ENCODE measurements at regions not wholly inside any gene's neighbourhood (a gene's known extent, or its start where the extent isn't known, plus 50 kb on each side); places are given as distances from the start of the nearest gene placed in this dataset.

GRCh38 chr5:97406946-97407676, 224.1 kb upstream of the RIOK2 start:
- DNase-seq, result no peak

GRCh38 chr5:97408331-97408730, 225.3 kb upstream of the RIOK2 start:
- DNase-seq, result no peak

- DNase-seq, result no peak
Observed at GRCh38 chr5:97412959-97413358, 229.9 kb upstream of the RIOK2 start.

- no peak for DNase-seq
Observed at GRCh38 chr5:97417986-97418385, 234.9 kb upstream of the RIOK2 start.

- no peak for DNase-seq
Observed at GRCh38 chr5:97418462-97418861, 235.4 kb upstream of the RIOK2 start.

GRCh38 chr5:97420646-97421045, 237.6 kb upstream of the RIOK2 start:
- no peak for DNase-seq

GRCh38 chr5:97422678-97423077, 239.6 kb upstream of the RIOK2 start:
- no peak for DNase-seq

- DNase-seq, result no peak
Observed at GRCh38 chr5:97425511-97425910, 242.5 kb upstream of the RIOK2 start.

GRCh38 chr5:97427235-97427634, 244.2 kb upstream of the RIOK2 start:
- DNase-seq, result no peak

GRCh38 chr5:97434021-97434420, 251.0 kb upstream of the RIOK2 start:
- no peak for DNase-seq

- no peak for DNase-seq
Observed at GRCh38 chr5:97436405-97436804, 253.4 kb upstream of the RIOK2 start.

GRCh38 chr5:97443740-97444139, 260.7 kb upstream of the RIOK2 start:
- no peak for DNase-seq

- DNase-seq, result no peak
Observed at GRCh38 chr5:97449172-97449571, 266.1 kb upstream of the RIOK2 start.

GRCh38 chr5:97452646-97453045, 269.6 kb upstream of the RIOK2 start:
- DNase-seq, result no peak

GRCh38 chr5:97453263-97453662, 270.2 kb upstream of the RIOK2 start:
- DNase-seq, result no peak

- no peak for DNase-seq
Observed at GRCh38 chr5:97454015-97454414, 271.0 kb upstream of the RIOK2 start.

- DNase-seq, result no peak
Observed at GRCh38 chr5:97455996-97456395, 272.9 kb upstream of the RIOK2 start.

GRCh38 chr5:97458851-97459250, 275.8 kb upstream of the RIOK2 start:
- DNase-seq, result no peak

GRCh38 chr5:97471951-97472350, 288.9 kb upstream of the RIOK2 start:
- DNase-seq, result no peak

GRCh38 chr5:97475847-97476246, 292.8 kb upstream of the RIOK2 start:
- DNase-seq, result no peak

- DNase-seq, result no peak
Observed at GRCh38 chr5:97476852-97477534, 293.9 kb upstream of the RIOK2 start.

- DNase-seq, result no peak
Observed at GRCh38 chr5:97478483-97478882, 295.4 kb upstream of the RIOK2 start.

GRCh38 chr5:97480313-97480712, 297.3 kb upstream of the RIOK2 start:
- DNase-seq, result no peak

- no peak for DNase-seq
Observed at GRCh38 chr5:97488126-97488668, 305.1 kb upstream of the RIOK2 start.

Measured in NCI-H1092 treated with DMSO at 0.1 percent for 48 hours (cell line).